ENCODE measurements at regions not wholly inside any gene's neighbourhood (a gene's known extent, or its start where the extent isn't known, plus 50 kb on each side); places are given as distances from the start of the nearest gene placed in this dataset.

GRCh38 chr2:14126846-14127245 lies 505.7 kb upstream of the LRATD1 start:
- H4K20me1 ChIP-seq (ENCODE audit: low read depth): no peaks in the 10 kb centered on the region
- H3K36me3 ChIP-seq: no peaks in the 10 kb centered on the region
- no peaks in the 10 kb centered on the region for H3K4me1 ChIP-seq
- no peaks in the 10 kb centered on the region for H3K9me3 ChIP-seq (ENCODE audit: low read depth)
- no peak overlapping the region for H3K27ac ChIP-seq
- TF ChIP-seq EZH2 (IDR thresholded peaks at IDR 0.05) (no peak), EZH2phosphoT487 (IDR thresholded peaks at IDR 0.05) (no peak), CTCF (IDR thresholded peaks at IDR 0.05) (no peak)
- no peaks in the 10 kb centered on the region for H3F3A ChIP-seq (ENCODE audit: low read depth)
- H2AFZ ChIP-seq (replicated peaks): no peak overlapping the region
- no peaks in the 10 kb centered on the region for H3K27me3 ChIP-seq
- no peak overlapping the region for H3K4me3 ChIP-seq
- H3K9ac ChIP-seq: no peak overlapping the region
- no peak overlapping the region for H3K4me3 Mint-ChIP-seq
- no peaks in the 10 kb centered on the region for H3K36me3 Mint-ChIP-seq
- H3K4me2 ChIP-seq: no peak overlapping the region
- no peak for DNase-seq (ENCODE audit: low spot score)
- H3K9me3 Mint-ChIP-seq: no peaks in the 10 kb centered on the region
- H3K27ac Mint-ChIP-seq: no peak overlapping the region
- H3K79me2 ChIP-seq (ENCODE audit: low read depth): no peaks in the 10 kb centered on the region
- H3K27me3 Mint-ChIP-seq (ENCODE audit: insufficient read depth, low read depth): peaks cover 2% of the 10 kb centered on the region
- H3K4me1 Mint-ChIP-seq: no peaks in the 10 kb centered on the region

GRCh38 chr2:14127765-14128164 lies 504.8 kb upstream of the LRATD1 start:
- Histone ChIP-seq H3K27ac (no peak overlapping the region), H2AFZ (replicated peaks) (no peak overlapping the region), H3K9ac (no peak overlapping the region), H3K4me3 (no peak overlapping the region), H3K79me2 (ENCODE audit: low read depth) (no peaks in the 10 kb centered on the region), H3K4me1 (no peaks in the 10 kb centered on the region), H3K27me3 (no peaks in the 10 kb centered on the region), H3K9me3 (ENCODE audit: low read depth) (no peaks in the 10 kb centered on the region), H3F3A (ENCODE audit: low read depth) (no peaks in the 10 kb centered on the region), H4K20me1 (ENCODE audit: low read depth) (no peaks in the 10 kb centered on the region), H3K36me3 (no peaks in the 10 kb centered on the region), H3K4me2 (no peak overlapping the region)
- Mint-ChIP-seq H3K27ac (no peak overlapping the region), H3K27me3 (ENCODE audit: insufficient read depth, low read depth) (peaks cover 2% of the 10 kb centered on the region), H3K9me3 (no peaks in the 10 kb centered on the region), H3K4me1 (no peaks in the 10 kb centered on the region), H3K4me3 (no peak overlapping the region), H3K36me3 (no peaks in the 10 kb centered on the region)
- no peak for TF ChIP-seq EZH2 (IDR thresholded peaks at IDR 0.05)
- TF ChIP-seq EZH2phosphoT487 (IDR thresholded peaks at IDR 0.05): no peak
- no peak for TF ChIP-seq CTCF (IDR thresholded peaks at IDR 0.05)
- no peak for DNase-seq (ENCODE audit: low spot score)

- H3F3A ChIP-seq (ENCODE audit: low read depth): no peaks in the 10 kb centered on the region
- H3K36me3 ChIP-seq: no peaks in the 10 kb centered on the region
- no peaks in the 10 kb centered on the region for H4K20me1 ChIP-seq (ENCODE audit: low read depth)
- H3K4me3 Mint-ChIP-seq: no peak overlapping the region
- H3K9ac ChIP-seq: no peak overlapping the region
- no peaks in the 10 kb centered on the region for H3K4me1 Mint-ChIP-seq
- no peak overlapping the region for H3K27ac Mint-ChIP-seq
- H2AFZ ChIP-seq (replicated peaks): no peak overlapping the region
- no peaks in the 10 kb centered on the region for H3K9me3 ChIP-seq (ENCODE audit: low read depth)
- H3K4me2 ChIP-seq: no peak overlapping the region
- H3K4me1 ChIP-seq: no peaks in the 10 kb centered on the region
- no peak for DNase-seq (ENCODE audit: low spot score)
- peaks cover 3% of the 10 kb centered on the region for H3K27me3 Mint-ChIP-seq (ENCODE audit: insufficient read depth, low read depth)
- TF ChIP-seq CTCF (IDR thresholded peaks at IDR 0.05) (no peak), EZH2phosphoT487 (IDR thresholded peaks at IDR 0.05) (no peak), EZH2 (IDR thresholded peaks at IDR 0.05) (no peak)
- no peak overlapping the region for H3K4me3 ChIP-seq
- H3K27ac ChIP-seq: no peak overlapping the region
- H3K36me3 Mint-ChIP-seq: no peaks in the 10 kb centered on the region
- no peaks in the 10 kb centered on the region for H3K79me2 ChIP-seq (ENCODE audit: low read depth)
- no peaks in the 10 kb centered on the region for H3K9me3 Mint-ChIP-seq
- no peaks in the 10 kb centered on the region for H3K27me3 ChIP-seq
These were observed 500.1 kb upstream of the LRATD1 start for GRCh38 chr2:14132386-14132785.

- H3K36me3 ChIP-seq: no peaks in the 10 kb centered on the region
- H3K79me2 ChIP-seq (ENCODE audit: low read depth): no peaks in the 10 kb centered on the region
- no peak for DNase-seq (ENCODE audit: low spot score)
- no peak overlapping the region for H3K4me3 Mint-ChIP-seq
- no peaks in the 10 kb centered on the region for H3K4me1 Mint-ChIP-seq
- no peak overlapping the region for H2AFZ ChIP-seq (replicated peaks)
- H3K27ac Mint-ChIP-seq: no peak overlapping the region
- no peaks in the 10 kb centered on the region for H3K27me3 ChIP-seq
- no peaks in the 10 kb centered on the region for H3K9me3 ChIP-seq (ENCODE audit: low read depth)
- no peaks in the 10 kb centered on the region for H3K4me1 ChIP-seq
- no peaks in the 10 kb centered on the region for H3K36me3 Mint-ChIP-seq
- H3K4me2 ChIP-seq: no peak overlapping the region
- H3K27ac ChIP-seq: no peak overlapping the region
- H3K4me3 ChIP-seq: no peak overlapping the region
- no peak overlapping the region for H3K9ac ChIP-seq
- H3F3A ChIP-seq (ENCODE audit: low read depth): no peaks in the 10 kb centered on the region
- H4K20me1 ChIP-seq (ENCODE audit: low read depth): no peaks in the 10 kb centered on the region
- H3K27me3 Mint-ChIP-seq (ENCODE audit: insufficient read depth, low read depth): peaks cover 3% of the 10 kb centered on the region
- TF ChIP-seq EZH2 (IDR thresholded peaks at IDR 0.05): no peak
- TF ChIP-seq EZH2phosphoT487 (IDR thresholded peaks at IDR 0.05): no peak
- no peak for TF ChIP-seq CTCF (IDR thresholded peaks at IDR 0.05)
- no peaks in the 10 kb centered on the region for H3K9me3 Mint-ChIP-seq
These were observed 497.7 kb upstream of the LRATD1 start for GRCh38 chr2:14134771-14135170.
